IMR-90 (cell line): ENCODE measurements at regions not wholly inside any gene's neighbourhood (a gene's known extent, or its start where the extent isn't known, plus 50 kb on each side); places are given as distances from the start of the nearest gene placed in this dataset.

Experiments
- ATAC-seq: fragments of 200-7000 bp; cut with Tn5 transposase; 2 replicates; pipeline ENCODE4 v1.9.1; 2020; ENCODE audit warnings: low read depth, mild to moderate bottlenecking, moderate library complexity
- BruUV-seq: library from RNA; stranded (reverse); fragments of 400-500 nt; replicated peaks from 2 replicates; lab custom pipeline; 2021; lab: Mats Ljungman, UMichigan
- CTCF ChIA-PET: fragments of 300-600 bp; formaldehyde crosslinking; extraction: SDS; loops from one replicate; lab custom pipeline; 2021; ENCODE audit warnings: antibody characterized with exemption; lab: Yijun Ruan, JAX
- POLR2A ChIA-PET: fragments of 300-600 bp; sonication (Branson Sonifier 250); formaldehyde crosslinking; loops from one replicate; lab custom pipeline; 2022; ENCODE audit warnings: antibody characterized with exemption; ENCODE audit not compliant: unreplicated experiment; lab: Charles Lee
- DNase-seq: peaks from one replicate; pipeline ENCODE4 v3.0.0; 2013
- H2AFZ ChIP-seq: replicated peaks from 2 replicates; pipeline ENCODE3; 2013; ENCODE audit warnings: low read length, mild to moderate bottlenecking; ENCODE audit not compliant: poor library complexity
- H2AK5ac ChIP-seq: 2 replicates; pipeline ENCODE4 v1.6.1; 2013; ENCODE audit warnings: low read depth, low read length, inconsistent platforms
- H2AK9ac ChIP-seq: replicated peaks from 2 replicates; pipeline ENCODE3; 2013; ENCODE audit warnings: mild to moderate bottlenecking, low read depth, low read length, moderate library complexity; ENCODE audit not compliant: poor library complexity
- H2BK120ac ChIP-seq: 2 replicates; pipeline ENCODE4 v1.6.1; 2013; ENCODE audit warnings: low read depth, low read length, inconsistent platforms
- H2BK15ac ChIP-seq: 3 replicates; pipeline ENCODE4 v1.6.1; 2013; ENCODE audit warnings: low read depth, low read length, inconsistent platforms
- H2BK20ac ChIP-seq: 2 replicates; pipeline ENCODE4 v1.6.1; 2013; ENCODE audit warnings: low read depth, mild to moderate bottlenecking, inconsistent platforms, low read length, moderate library complexity
- H2BK5ac ChIP-seq: 2 replicates; pipeline ENCODE4 v1.6.1; 2013; ENCODE audit warnings: mild to moderate bottlenecking, low read depth, low read length, inconsistent platforms; ENCODE audit not compliant: poor library complexity, severe bottlenecking
- H3K14ac ChIP-seq: replicated peaks from 2 replicates; pipeline ENCODE4 v1.6.1; 2013; ENCODE audit warnings: low read depth, low read length, inconsistent platforms
- H3K18ac ChIP-seq: 2 replicates; pipeline ENCODE4 v1.6.1; 2013; ENCODE audit warnings: low read depth, low read length, control low read depth
- H3K23ac ChIP-seq: 2 replicates; pipeline ENCODE4 v1.6.1; 2013; ENCODE audit warnings: low read depth, low read length, inconsistent platforms
- H3K27ac ChIP-seq: 2 replicates; pipeline ENCODE4 v1.5.1; 2013; ENCODE audit warnings: mild to moderate bottlenecking, control low read depth, low read length; ENCODE audit not compliant: insufficient read depth
- H3K27me3 ChIP-seq: 2 replicates; pipeline ENCODE4 v1.6.1; 2013; ENCODE audit warnings: low read length; ENCODE audit not compliant: control insufficient read depth, insufficient read depth
- H3K36me3 ChIP-seq: 2 replicates; pipeline ENCODE4 v1.6.1; 2013; ENCODE audit warnings: low read length, mixed read lengths; ENCODE audit not compliant: control insufficient read depth, insufficient read depth
- H3K4ac ChIP-seq: 2 replicates; pipeline ENCODE4 v1.6.1; 2013; ENCODE audit warnings: low read depth, low read length, inconsistent platforms
- H3K4me1 ChIP-seq: 2 replicates; pipeline ENCODE4 v1.6.1; 2013; ENCODE audit warnings: low read length, mixed read lengths; ENCODE audit not compliant: control insufficient read depth, insufficient read depth
- H3K4me2 ChIP-seq: 2 replicates; pipeline ENCODE4 v1.6.1; 2013; ENCODE audit warnings: low read depth, mild to moderate bottlenecking, control low read depth, low read length, moderate library complexity
- H3K4me3 ChIP-seq: 2 replicates; pipeline ENCODE4 v1.5.1; 2013; ENCODE audit warnings: low read depth, mild to moderate bottlenecking, control low read depth, low read length, moderate library complexity; ENCODE audit not compliant: insufficient read depth
- H3K56ac ChIP-seq: 2 replicates; pipeline ENCODE4 v1.6.1; 2013; ENCODE audit warnings: low read length, inconsistent platforms; ENCODE audit not compliant: insufficient read depth; ENCODE audit errors: extremely low read depth
- H3K79me1 ChIP-seq, 2 experiments: 2 replicates each; pipeline ENCODE4 v1.6.1; 2013; ENCODE audit warnings: low read length in 2 of 2, inconsistent platforms in 1 of 2, low read depth in 1 of 2
- H3K9ac ChIP-seq: 2 replicates; pipeline ENCODE4 v1.6.1; 2013; ENCODE audit warnings: low read depth, low read length, control low read depth
- H3K9me1 ChIP-seq: 2 replicates; pipeline ENCODE4 v1.6.1; 2013; ENCODE audit warnings: low read length, inconsistent platforms; ENCODE audit not compliant: insufficient read depth
- H3K9me3 ChIP-seq: 2 replicates; pipeline ENCODE4 v1.6.1; 2013; ENCODE audit warnings: low read length; ENCODE audit not compliant: control insufficient read depth, insufficient read depth
- H4K20me1 ChIP-seq: 2 replicates; pipeline ENCODE4 v1.6.1; 2013; ENCODE audit warnings: low read length, inconsistent platforms; ENCODE audit not compliant: insufficient read depth
- H4K5ac ChIP-seq: 2 replicates; pipeline ENCODE4 v1.6.1; 2013; ENCODE audit warnings: mild to moderate bottlenecking, low read depth, low read length, control low read depth
- H4K8ac ChIP-seq, 2 experiments: 2 replicates each; pipeline ENCODE4 v1.6.1; 2013; ENCODE audit warnings: low read depth in 2 of 2, low read length in 2 of 2, control low read depth in 1 of 2, inconsistent platforms in 1 of 2
- H4K91ac ChIP-seq: 2 replicates; pipeline ENCODE4 v1.6.1; 2013; ENCODE audit warnings: low read depth, low read length, inconsistent platforms; ENCODE audit not compliant: insufficient read depth
- BHLHE40 ChIP-seq: fragments of 150-350 bp; IDR thresholded peaks from 2 replicates; pipeline ENCODE4 v1.6.1; 2016; ENCODE audit warnings: mild to moderate bottlenecking, low read depth, low read length
- CHD1 ChIP-seq: IDR thresholded peaks from 2 replicates; pipeline ENCODE4 v1.6.1; 2012; ENCODE audit warnings: low read depth, low read length, improper control_type of control experiment
- MAFK ChIP-seq: IDR thresholded peaks from 2 replicates; pipeline ENCODE4 v1.6.1; 2012; ENCODE audit warnings: low read depth, low read length, improper control_type of control experiment
- MAZ ChIP-seq: IDR thresholded peaks from 2 replicates; pipeline ENCODE4 v1.6.1; 2012; ENCODE audit warnings: low read depth, mild to moderate bottlenecking, low read length, improper control_type of control experiment, moderate library complexity, borderline replicate concordance
- MXI1 ChIP-seq: IDR thresholded peaks from 2 replicates; pipeline ENCODE4 v1.6.1; 2012; ENCODE audit warnings: low read depth, mild to moderate bottlenecking, low read length, moderate library complexity, borderline replicate concordance
- NFE2L2 ChIP-seq: fragments of 150-350 bp; IDR thresholded peaks from 2 replicates; pipeline ENCODE4 v1.6.1; 2016; ENCODE audit warnings: low read depth, mild to moderate bottlenecking, low read length
- RAD21 ChIP-seq: IDR thresholded peaks from 2 replicates; pipeline ENCODE4 v1.6.1; 2012; ENCODE audit warnings: low read length, improper control_type of control experiment
- RCOR1 ChIP-seq: IDR thresholded peaks from 2 replicates; pipeline ENCODE4 v1.6.1; 2012; ENCODE audit warnings: mild to moderate bottlenecking, low read length, improper control_type of control experiment; ENCODE audit not compliant: insufficient replicate concordance
- RFX5 ChIP-seq: IDR thresholded peaks from 2 replicates; pipeline ENCODE4 v1.8.0; 2012; ENCODE audit warnings: low read depth, mild to moderate bottlenecking, low read length, moderate library complexity
- WGBS, 2 experiments: methylation state at CpG; one replicate each; pipeline versions ENCODE4 v1.1.5 to v1.1.7; 2013; ENCODE audit warnings: missing lambda C conversion rate in 2 of 2; ENCODE audit not compliant: insufficient read length in 1 of 2; ENCODE audit errors: extremely low coverage in 2 of 2; 5-methylcytosine and 5-hydroxymethylcytosine counted together
- dilution Hi-C: fragments of 300-500 bp; cut with HindIII; formaldehyde crosslinking; loops from one replicate; pipeline ENCODE4 v1.14.3; 2018; ENCODE audit warnings: low sequenced_read_pairs; ENCODE audit not compliant: unreplicated experiment
- in situ Hi-C: fragments of 300-500 bp; cut with MboI; formaldehyde crosslinking; loops from 3 replicates; pipeline ENCODE4 v1.14.3; 2019; ENCODE audit warnings: low sequenced_read_pairs, inconsistent platforms, mixed read lengths
- intact Hi-C: fragments of 100-400 bp; cut with micrococcal nuclease; formaldehyde crosslinking; loops from 2 replicates; pipeline ENCODE4 v1.10.0; 2022
- TF ChIP-seq, protein P1 (sequence below): fragments of 150-350 bp; IDR thresholded peaks from 2 replicates; pipeline ENCODE4 v1.6.1; 2016; ENCODE audit warnings: low read depth, mild to moderate bottlenecking, low read length, moderate library complexity, borderline replicate concordance
- TF ChIP-seq, protein P2 (sequence below): fragments of 150-350 bp; IDR thresholded peaks from 2 replicates; pipeline ENCODE4 v1.6.1; 2017; ENCODE audit warnings: mild to moderate bottlenecking, antibody characterized with exemption, low read length, low read depth
- TF ChIP-seq, protein P3 (sequence below): conservative IDR thresholded peaks from 2 replicates; pipeline ENCODE4 v1.5.1; 2012; ENCODE audit warnings: mild to moderate bottlenecking, low read depth, low read length, improper control_type of control experiment

DNA sequence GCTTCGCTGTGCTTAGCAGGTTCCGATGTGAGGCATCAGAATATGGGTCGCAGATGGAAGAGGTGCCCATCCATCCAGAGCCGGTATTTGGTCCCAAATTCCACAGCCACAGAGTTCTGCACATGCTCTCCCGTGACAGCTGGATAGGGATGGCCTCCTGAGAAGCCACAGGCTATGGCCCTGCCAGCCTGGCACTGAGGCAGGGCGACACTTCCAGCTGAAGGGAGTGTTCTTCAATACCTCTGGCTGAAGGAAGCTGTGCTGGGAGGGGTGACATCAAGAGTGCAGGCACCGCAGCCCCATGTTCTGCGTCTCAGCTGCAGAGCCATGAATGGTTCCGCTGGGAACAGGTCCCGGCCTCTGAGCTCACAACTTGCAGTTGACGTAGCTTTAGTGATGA lies 83.4 kb upstream of the SIMC1 start:
- dilution Hi-C loops: no loop called here
- no peaks in the 10 kb centered on the region for H3K36me3 ChIP-seq
- H3K14ac ChIP-seq: no peak overlapping the region
- peaks cover 10% of the 10 kb centered on the region; the same call in 1 of the 2 replicates for H3K9me1 ChIP-seq
- H2AK5ac ChIP-seq: no peak overlapping the region; the same call in 1 of the 2 replicates
- no peak overlapping the region for H3K9ac ChIP-seq
- H4K8ac ChIP-seq: no peak overlapping the region
- no peak overlapping the region for H2BK20ac ChIP-seq
- H2AFZ ChIP-seq: peak overlapping the region; percentile 44
- BruUV-seq: no TSS peak
- no peaks in the 10 kb centered on the region for H3K79me1 ChIP-seq
- no peak overlapping the region for H3K18ac ChIP-seq
- H4K5ac ChIP-seq: no peak overlapping the region
- peaks cover 3% of the 10 kb centered on the region; the same call in 1 of the 2 replicates for H4K20me1 ChIP-seq
- peak overlapping the region; percentile 22 for H2AK9ac ChIP-seq
- H3K56ac ChIP-seq: no peak overlapping the region
- 0 out of 2 replicates have a peak overlapping the region, but pooled peaks have one; percentile 19 for H2BK120ac ChIP-seq
- POLR2A ChIA-PET: no interaction called here
- CTCF ChIA-PET: no interaction called here
- peak overlapping the region; percentile 16; the same call in 1 of the 2 replicates for H3K4ac ChIP-seq
- intact Hi-C loops: loop anchor here (1.0 to 5.0 kb wide), 2 partner anchors 24 to 207 kb away; partner anchors contain the start of gene KIAA1191
- H3K4me2 ChIP-seq: no peak overlapping the region
- no peak overlapping the region; the same call in 1 of the 2 replicates for H4K91ac ChIP-seq
- H2BK5ac ChIP-seq: no peak overlapping the region
- no peak overlapping the region for H3K23ac ChIP-seq
- peaks cover 22% of the 10 kb centered on the region for H3K4me1 ChIP-seq
- TF ChIP-seq MAZ (no peak), RCOR1 (no peak), NFE2L2 (no peak), MAFK (no peak), MXI1 (no peak), CHD1 (no peak), RAD21 (no peak), BHLHE40 (no peak), RFX5 (no peak)
- TF ChIP-seq, protein P1, sequence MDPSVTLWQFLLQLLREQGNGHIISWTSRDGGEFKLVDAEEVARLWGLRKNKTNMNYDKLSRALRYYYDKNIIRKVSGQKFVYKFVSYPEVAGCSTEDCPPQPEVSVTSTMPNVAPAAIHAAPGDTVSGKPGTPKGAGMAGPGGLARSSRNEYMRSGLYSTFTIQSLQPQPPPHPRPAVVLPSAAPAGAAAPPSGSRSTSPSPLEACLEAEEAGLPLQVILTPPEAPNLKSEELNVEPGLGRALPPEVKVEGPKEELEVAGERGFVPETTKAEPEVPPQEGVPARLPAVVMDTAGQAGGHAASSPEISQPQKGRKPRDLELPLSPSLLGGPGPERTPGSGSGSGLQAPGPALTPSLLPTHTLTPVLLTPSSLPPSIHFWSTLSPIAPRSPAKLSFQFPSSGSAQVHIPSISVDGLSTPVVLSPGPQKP: no peak
- TF ChIP-seq, protein P2, sequence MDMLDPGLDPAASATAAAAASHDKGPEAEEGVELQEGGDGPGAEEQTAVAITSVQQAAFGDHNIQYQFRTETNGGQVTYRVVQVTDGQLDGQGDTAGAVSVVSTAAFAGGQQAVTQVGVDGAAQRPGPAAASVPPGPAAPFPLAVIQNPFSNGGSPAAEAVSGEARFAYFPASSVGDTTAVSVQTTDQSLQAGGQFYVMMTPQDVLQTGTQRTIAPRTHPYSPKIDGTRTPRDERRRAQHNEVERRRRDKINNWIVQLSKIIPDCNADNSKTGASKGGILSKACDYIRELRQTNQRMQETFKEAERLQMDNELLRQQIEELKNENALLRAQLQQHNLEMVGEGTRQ: no peak
- TF ChIP-seq, protein P3, sequence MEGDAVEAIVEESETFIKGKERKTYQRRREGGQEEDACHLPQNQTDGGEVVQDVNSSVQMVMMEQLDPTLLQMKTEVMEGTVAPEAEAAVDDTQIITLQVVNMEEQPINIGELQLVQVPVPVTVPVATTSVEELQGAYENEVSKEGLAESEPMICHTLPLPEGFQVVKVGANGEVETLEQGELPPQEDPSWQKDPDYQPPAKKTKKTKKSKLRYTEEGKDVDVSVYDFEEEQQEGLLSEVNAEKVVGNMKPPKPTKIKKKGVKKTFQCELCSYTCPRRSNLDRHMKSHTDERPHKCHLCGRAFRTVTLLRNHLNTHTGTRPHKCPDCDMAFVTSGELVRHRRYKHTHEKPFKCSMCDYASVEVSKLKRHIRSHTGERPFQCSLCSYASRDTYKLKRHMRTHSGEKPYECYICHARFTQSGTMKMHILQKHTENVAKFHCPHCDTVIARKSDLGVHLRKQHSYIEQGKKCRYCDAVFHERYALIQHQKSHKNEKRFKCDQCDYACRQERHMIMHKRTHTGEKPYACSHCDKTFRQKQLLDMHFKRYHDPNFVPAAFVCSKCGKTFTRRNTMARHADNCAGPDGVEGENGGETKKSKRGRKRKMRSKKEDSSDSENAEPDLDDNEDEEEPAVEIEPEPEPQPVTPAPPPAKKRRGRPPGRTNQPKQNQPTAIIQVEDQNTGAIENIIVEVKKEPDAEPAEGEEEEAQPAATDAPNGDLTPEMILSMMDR: no peak
- WGBS, 2 experiments: 93% methylated on average over 3 of the region's 11 CpGs; no CpG with 5 or more reads in 1 of the 2 experiments
- H2BK15ac ChIP-seq: no peak overlapping the region
- no peaks in the 10 kb centered on the region for H3K27me3 ChIP-seq
- DNase-seq: no peak
- no peak overlapping the region for H3K4me3 ChIP-seq
- in situ Hi-C loops: no loop called here
- H3K9me3 ChIP-seq: no peaks in the 10 kb centered on the region
- no peak for ATAC-seq
- H3K27ac ChIP-seq: no peak overlapping the region
